Ramos (cell line): ENCODE measurements at regions not wholly inside any gene's neighbourhood (a gene's known extent, or its start where the extent isn't known, plus 50 kb on each side); places are given as distances from the start of the nearest gene placed in this dataset.

Experiments used
- in situ Hi-C: fragments of 300-500 bp; cut with MboI; formaldehyde crosslinking; loops from one replicate; pipeline ENCODE4 v1.14.3; 2022; ENCODE audit warnings: low sequenced_read_pairs; ENCODE audit not compliant: unreplicated experiment

- in situ Hi-C loops, result no loop called here
These were observed 111.7 kb upstream of the RIOK3 start for GRCh38 chr18:23341383-23341782.

- in situ Hi-C loops, result no loop called here
These were observed 111.1 kb upstream of the RIOK3 start for GRCh38 chr18:23341983-23342382.

GRCh38 chr18:23342506-23342905 lies 110.6 kb upstream of the RIOK3 start:
- in situ Hi-C loops, result no loop called here

GRCh38 chr18:23350188-23350587 lies 102.9 kb upstream of the RIOK3 start:
- in situ Hi-C loops, result no loop called here

- in situ Hi-C loops, result no loop called here
These were observed 101.6 kb upstream of the RIOK3 start for GRCh38 chr18:23351521-23351920.

- in situ Hi-C loops, result no loop called here
These were observed 101.0 kb upstream of the RIOK3 start for GRCh38 chr18:23352042-23352441.

- in situ Hi-C loops, result no loop called here
These were observed 99.6 kb upstream of the RIOK3 start for GRCh38 chr18:23353459-23353858.

GRCh38 chr18:23354625-23355024 lies 98.5 kb upstream of the RIOK3 start:
- in situ Hi-C loops, result loop anchor here (5.0 kb wide), 1 partner anchor 222 kb away; no protein-coding TSS in a partner anchor

- in situ Hi-C loops, result loop anchor here (5.0 kb wide), 1 partner anchor 223 kb away; no protein-coding TSS in a partner anchor
These were observed 97.9 kb upstream of the RIOK3 start for GRCh38 chr18:23355206-23355605.

GRCh38 chr18:23356424-23356823 lies 96.7 kb upstream of the RIOK3 start:
- in situ Hi-C loops, result loop anchor here (5.0 kb wide), 1 partner anchor 224 kb away; no protein-coding TSS in a partner anchor

- in situ Hi-C loops, result loop anchor here (5.0 kb wide), 1 partner anchor 225 kb away; no protein-coding TSS in a partner anchor
These were observed 96.0 kb upstream of the RIOK3 start for GRCh38 chr18:23356915-23357601.

GRCh38 chr18:23357996-23358594 lies 95.0 kb upstream of the RIOK3 start:
- in situ Hi-C loops, result loop anchor here (5.0 kb wide), 1 partner anchor 226 kb away; no protein-coding TSS in a partner anchor

- in situ Hi-C loops, result loop anchor here (5.0 kb wide), 1 partner anchor 227 kb away; no protein-coding TSS in a partner anchor
These were observed 93.7 kb upstream of the RIOK3 start for GRCh38 chr18:23359421-23359820.

GRCh38 chr18:23363865-23364570 lies 89.1 kb upstream of the RIOK3 start:
- in situ Hi-C loops, result no loop called here

- in situ Hi-C loops, result no loop called here
These were observed 87.5 kb upstream of the RIOK3 start for GRCh38 chr18:23365602-23366001.

GRCh38 chr18:23369266-23369665 lies 83.8 kb upstream of the RIOK3 start:
- in situ Hi-C loops, result no loop called here

GRCh38 chr18:23373570-23373969 lies 79.5 kb upstream of the RIOK3 start:
- in situ Hi-C loops, result no loop called here

GRCh38 chr18:23377669-23378301 lies 75.3 kb upstream of the RIOK3 start:
- in situ Hi-C loops, result no loop called here

GRCh38 chr18:23378302-23378686 lies 74.8 kb upstream of the RIOK3 start:
- in situ Hi-C loops, result no loop called here

GRCh38 chr18:23380001-23380550 lies 73.0 kb upstream of the RIOK3 start:
- in situ Hi-C loops, result no loop called here
